ENCODE measurements at regions not wholly inside any gene's neighbourhood (a gene's known extent, or its start where the extent isn't known, plus 50 kb on each side); places are given as distances from the start of the nearest gene placed in this dataset.

DNA sequence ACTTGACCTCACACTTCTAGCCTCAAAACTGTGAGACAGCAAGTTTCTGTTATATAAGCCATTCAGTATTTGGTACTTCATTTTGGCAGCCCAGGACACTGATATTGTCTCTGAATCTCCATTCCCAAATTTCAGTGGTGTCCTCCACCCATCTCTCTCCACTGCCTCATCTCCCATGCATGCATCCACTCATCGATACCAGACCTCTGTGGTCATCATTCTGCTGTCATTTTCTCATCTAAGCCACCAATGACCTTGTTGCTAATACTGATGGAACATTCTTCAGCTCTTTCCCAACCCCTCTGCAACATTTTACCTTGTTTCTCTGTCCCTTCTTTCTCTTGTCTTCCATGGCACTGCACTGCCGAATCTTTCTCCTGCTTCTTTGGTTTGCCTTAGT, 221.8 kb downstream of the SNX18 start:
- DNase-seq = no peak

DNA sequence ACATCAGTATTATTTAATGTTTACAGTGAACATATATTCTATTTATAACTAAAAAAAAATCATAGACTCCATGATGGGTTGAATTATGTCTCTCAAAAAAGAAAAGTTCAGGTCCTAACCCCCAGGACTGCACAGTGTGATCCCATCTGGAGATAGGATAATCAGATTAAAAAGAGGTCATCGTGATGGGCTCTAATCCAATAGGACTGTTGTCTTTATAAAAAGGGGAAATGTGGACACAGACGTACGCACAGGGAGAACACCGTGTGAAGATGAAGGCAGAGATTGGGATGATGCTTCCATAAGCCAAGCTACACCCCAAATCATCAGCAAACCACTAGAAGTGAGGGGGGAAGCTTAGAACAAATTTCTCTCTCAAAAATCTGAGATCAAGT, 221.4 kb downstream of the SNX18 start:
- no peak for DNase-seq

DNA sequence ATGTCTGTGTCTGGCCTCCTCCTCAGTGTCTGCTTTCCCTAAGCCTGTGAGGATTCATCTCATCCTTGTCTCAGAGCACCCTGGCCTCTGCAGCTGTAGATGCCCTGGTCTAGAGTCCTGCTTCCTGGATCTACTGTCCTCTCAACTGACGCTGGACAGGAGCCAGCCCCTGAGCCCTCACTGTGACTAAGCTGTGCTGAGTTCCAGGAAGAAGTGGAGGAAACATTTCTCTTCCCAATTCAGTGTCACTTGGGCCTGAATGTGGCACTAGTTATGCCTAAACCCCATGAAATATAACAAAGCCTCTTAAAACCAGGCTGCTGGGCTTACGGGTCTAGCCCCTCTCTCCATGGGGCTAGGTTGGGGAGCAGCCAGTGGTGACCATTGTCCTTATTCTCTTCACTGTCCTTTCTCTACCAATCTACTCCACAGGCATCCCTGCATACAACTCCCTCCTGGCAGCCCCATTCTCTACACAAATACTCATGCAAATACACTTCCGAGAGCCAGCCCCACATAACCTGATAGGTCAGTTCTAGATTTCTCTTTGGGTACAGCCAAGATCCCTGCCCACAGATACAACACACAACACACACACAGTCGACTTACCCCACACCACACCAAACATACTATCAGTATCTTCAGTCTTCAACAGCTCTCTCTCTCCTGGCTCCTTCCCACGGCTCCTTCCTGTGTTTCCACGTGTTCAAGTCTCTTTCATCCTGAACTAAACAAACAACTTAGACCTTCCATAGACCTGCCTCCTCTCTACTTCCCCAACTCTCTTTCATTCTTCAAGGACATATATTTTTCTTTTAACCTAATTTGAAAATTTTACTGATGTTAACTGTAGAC, 220.8 kb downstream of the SNX18 start:
- no peak for DNase-seq

DNA sequence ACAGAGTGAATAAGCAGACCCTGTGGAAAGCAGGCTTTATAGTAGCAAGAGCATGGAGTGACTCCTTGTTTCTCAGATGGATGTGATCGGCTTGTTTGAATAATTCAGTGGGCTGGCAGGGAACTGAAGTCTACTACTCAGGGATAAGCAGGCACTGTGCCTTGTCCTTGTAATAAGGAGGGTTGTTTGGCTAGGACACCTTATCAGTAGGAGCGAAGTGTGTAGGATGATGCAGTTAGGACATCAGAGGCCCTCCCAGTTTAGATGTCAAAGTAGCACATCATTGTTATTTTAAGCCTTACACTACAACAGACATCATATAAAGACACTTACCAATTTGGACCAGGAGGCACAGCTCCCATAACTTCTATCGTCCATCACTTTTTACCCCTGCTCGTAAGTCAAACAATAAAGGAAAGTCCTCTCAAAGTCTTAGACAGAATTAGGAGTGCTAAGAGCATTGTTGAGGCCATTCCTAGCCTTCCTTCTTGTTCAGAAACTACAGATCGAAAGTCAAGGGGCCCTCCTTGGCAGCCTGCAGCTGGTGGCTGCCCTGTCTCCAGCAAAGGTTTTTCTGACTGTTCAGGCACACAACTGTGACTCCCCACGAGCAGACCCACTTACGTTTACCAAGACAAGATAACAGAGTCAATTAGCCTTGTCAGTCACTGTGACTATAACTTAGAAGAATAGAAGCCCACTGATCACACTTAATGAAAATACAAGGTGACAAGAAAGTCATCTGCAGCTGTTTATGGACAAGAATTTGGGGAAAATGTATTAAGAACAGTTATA, 218.6 kb downstream of the SNX18 start:
- DNase-seq = no peak

DNA sequence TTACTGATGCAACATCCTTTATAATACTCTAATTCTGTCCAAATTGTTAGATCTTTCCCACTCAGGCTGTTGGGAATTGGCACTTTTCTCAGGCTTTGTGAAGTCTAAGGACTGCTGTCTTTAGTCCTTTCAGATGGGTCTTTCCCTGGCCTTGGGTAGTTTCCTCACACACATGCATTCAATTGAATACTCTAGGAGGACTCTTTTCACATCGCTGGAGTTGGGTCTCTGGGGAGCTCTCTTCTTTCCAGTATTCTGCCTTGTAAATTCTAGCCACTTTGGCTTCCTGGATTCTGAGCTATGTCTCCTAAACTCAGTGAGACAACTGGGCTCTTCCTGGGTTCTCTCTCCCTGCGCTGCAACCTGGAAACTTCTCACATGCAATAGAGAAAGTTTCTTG, 215.5 kb downstream of the SNX18 start:
- DNase-seq = no peak

DNA sequence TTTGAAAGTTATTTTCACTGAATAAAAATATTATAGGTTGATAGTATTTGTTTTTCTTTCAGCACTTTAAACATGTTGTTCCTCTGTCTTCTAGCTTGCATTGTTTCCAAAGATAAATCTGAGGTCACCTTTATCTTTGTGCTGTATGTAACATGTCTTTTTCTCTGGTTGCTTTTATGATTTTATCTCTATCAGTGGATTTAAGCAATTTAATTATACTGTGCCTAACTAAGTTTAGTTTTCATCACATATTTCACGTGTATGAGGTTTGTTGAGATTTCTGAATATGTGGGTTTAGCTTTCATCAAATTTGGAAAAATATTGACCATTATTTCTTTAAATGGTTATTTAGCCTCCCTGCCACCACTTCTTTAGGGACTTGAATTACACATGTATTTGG, 214.5 kb downstream of the SNX18 start:
- no peak for DNase-seq

DNA sequence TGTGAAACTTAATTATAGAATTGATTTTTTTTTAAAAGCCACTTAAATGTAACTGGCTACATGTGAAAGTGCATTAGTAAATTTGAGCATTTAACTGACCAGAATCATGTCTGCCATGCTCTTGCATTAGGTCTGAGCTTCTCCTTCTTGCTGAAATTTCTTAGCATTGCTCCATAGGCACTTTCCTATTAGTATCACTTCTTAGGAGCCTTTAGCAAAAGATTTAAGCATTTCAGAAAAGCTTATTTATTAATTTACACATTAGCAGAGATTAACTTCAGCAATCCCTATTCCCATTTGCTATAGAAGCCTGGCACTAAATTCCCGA, 211.0 kb downstream of the SNX18 start:
- DNase-seq = no peak

DNA sequence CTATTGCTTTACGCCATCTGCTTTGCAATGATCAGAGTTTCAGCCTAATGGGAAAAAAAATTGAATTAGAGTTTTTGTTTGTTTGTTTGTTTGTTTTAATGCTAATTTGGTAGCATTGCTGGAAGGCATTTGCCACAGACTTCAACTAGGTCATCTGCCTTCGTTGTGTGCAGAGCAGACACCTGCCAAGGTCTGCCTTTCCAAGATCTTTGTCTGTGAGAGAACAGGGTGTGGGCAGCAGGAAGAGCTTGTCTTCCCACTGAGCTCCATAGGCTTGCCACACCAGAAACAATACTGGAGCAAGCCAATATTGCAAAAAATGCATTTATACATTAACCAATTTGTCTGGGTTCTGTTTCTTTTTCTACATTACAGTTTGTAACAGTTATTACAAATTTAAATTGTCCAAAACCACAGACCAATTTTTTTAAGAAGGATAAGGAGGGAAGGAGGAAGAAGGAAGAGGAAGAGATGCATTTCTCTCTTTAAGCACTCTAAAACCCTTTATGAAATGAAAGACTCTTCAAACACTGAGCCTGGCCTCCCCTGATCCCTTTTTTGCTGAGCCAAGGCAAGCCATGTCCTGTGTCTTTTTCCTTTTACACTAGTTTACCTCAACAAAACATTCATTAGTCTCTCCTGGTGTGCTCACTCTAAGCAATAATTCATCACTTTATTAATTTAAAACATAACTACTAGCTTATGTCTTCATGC, 210.5 kb downstream of the SNX18 start:
- no peak for DNase-seq

DNA sequence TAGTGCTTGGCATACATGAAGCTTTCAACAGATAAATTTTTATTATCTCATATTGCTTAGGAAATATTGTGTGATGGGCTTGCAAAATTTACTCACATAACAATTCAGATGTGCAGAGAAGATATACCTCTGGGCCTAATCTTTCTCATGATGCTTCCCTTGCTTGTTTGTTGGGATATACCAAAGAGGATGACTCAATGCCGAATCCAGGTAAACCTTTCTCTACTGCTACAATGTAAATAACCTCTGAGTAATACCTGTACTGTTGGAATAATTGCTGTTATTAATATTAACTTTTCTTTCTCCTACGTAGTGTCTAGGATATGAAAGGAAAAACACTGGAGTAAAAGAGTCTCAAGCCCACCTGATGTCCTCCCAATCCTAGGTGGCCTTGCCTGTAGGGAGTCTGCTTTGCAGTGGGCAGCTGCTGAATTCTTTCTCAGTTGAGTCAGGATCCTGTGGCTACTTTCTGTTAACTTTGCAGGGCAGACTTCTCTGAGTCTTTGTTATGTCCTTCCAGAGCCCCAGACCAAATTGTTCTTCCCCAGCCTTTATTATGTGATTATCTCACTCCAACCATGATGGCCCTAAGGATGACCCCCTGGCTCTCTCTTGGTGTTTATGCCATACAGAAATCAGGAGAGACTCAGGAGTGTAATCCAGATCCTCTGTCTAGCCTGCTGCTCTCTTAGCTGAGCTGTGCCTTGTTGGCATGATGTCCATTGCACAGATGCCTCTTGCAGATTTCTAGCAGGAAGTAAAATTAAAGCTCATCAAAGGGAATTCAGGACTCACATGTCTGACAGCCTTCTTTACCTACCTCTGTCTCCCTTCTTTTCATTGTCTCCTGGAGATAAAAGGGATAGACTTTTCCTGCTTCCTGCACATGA, 208.1 kb downstream of the SNX18 start:
- no peak for DNase-seq

DNA sequence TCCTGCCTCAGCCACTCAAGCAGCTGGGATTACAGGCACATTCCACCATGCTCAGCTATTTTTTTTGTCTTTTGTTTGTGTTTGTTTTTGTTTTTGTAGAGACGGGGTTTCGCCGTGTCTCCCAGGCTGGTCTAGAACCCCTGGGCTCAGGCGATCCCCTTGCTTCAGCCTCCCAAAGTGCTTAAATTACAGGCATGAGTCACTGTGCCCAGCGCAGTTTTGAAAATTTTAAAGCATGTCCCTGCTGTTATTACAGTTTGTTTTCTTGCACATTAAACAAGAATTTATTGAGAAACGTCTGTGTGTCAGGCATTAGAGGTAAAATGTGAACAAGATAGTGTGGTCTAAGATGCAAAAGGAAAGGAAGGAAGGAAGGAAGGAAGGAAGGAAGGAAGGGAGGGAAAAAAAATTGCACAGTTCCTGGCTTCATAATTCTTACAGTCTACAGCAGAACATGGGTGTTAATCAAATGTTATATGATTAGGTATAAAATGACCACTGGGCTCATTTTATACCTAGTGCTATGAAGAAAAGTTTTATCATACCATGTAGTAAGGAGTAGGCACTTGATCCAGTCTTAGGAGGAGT, 205.4 kb downstream of the SNX18 start:
- DNase-seq = no peak

DNA sequence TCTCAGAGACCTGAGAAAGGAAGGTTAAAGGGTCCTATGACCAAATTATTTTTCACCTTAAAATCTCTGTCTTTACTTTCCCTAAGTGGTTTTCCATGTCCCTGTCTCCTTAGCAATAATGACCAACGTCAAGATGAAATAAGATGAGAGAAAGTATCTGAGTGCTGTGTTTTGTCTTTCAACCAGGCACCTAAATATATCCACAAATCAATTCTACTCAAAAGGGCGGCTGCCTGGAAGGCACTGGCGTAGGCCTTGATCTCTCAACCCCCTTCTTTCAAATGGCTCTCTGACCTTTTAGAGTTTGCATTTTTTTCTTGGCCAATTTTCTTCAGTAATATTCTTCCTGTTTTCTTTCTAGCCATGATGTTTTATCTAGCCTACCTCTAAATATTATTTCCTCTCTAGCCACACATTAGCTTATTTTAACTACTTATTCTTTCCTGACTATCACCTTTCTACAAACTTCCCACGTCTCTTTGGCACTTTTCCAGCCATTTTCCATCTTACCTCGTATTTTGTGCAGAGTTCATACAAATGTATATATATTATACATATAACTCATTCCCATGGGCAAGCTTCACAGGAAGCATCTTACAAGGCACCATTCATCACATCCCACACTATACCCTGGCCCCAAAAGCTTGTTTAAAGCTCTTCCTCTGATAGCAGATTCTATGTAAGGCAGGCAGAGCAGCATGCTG, 204.5 kb downstream of the SNX18 start:
- no peak for DNase-seq

DNA sequence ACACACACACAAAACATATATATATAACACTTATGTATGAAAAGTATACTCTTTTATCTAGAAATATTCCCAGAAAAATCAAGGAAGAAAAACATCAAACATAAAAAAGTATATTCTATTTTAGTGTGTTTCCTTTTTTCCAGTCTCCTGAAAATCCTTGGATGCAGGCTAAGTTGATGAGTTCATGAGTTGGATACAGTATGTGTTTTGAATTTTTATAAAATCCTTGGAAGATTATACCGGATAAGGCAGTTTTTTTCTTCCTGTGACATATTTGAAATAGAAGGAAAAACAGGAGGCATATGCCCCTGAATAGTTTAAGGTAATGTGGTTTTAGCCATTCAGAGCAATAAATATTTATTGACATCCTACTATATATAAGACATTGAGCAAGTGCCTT, 203.6 kb downstream of the SNX18 start:
- no peak for DNase-seq

DNA sequence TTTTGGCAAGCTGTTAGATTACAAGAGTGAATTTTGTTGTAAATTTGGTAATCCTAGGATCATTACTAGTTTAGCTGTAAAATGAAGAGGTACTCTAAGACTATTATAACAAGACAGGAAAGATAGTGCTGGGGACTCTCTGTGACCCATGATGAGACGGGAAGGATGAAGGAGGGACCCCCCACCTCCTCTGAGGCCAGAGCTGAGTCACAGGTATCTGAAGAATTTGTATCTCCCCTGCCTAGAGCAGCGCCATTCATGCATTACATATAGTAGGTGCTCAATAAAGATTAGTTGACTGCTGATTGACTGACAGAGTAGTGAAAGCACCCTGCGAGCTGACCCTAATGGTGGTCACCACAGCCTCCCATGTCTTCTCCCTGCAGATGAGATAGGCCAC, 202.8 kb downstream of the SNX18 start:
- no peak for DNase-seq

DNA sequence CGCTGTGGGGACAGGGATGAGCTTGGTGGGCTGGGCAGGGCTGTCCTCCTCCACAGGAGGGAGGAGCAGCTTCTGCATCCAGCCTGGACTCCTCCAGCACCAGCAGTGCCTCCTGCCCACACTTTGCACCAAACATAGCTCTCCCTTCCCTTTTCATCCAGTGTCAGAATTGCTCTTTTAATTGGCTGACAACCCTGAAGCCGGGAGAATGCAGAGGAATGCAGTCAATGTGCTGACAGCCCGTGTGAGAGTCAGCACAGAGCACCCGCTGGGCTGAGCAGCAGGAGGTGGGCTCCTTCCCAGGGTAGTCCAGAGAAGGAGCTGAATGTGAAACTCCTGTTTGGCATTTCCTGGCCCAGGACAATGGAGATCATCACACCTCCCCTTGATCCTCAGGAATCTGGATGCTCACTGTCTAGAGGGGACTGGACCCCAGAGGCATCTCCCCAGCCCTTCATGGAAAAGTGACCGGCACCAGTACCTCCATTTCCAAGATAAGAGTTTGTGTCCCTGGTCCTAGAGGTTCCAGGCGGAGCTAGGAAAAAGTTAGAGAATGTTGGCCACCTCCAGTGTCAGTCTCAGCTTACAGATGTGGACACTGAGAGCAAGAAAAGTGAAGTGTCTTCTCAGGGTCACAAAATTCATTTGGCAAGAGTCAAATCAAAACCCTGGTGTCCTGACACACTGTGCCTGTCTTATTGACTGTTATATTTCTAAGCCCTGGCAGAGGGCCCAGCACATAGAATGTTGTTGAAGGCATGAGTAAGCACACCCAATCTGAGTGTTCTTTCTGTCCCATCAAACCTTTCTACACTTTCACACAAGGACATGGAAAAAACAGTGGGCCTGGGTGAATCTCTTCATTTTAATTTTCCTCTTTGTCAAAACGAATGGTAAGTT, 202.1 kb downstream of the SNX18 start:
- DNase-seq = no peak

DNA sequence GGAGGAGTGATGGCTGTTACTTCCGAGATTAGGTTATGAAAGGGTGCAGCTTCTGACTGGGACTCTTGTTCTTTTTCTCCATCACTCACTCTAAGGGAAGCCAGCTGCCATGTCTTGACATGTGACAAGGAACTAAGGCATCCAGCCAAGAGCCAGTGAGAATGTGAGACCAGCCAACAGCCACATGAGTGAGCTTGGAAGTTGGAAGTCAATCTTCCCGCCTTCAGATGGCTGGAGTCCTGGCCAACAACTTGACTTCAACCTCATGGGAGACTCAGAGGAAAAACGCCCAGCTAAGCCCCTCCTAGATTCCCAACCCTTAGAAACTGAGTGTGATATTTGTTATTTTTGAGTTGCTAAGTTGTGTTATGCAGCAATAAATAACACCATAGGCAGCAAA, 201.1 kb downstream of the SNX18 start:
- no peak for DNase-seq

DNA sequence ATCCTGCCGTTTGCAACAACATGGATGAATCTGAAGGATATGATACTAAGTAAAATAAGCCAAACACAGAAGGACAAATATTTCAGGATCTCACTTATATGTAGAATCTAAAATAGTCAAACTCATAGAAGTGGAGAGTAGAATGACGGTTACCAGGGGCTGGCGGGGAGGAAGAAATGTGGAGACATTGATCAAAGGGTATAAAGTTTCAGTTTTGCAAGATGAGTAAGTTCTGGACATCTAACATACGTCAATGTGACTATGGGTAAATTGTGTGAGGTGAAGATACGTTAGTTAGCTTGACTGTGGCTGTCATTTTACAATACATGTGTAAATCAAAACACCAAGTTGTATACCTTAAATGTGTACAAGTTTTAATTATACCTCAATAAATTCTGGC, 200.3 kb downstream of the SNX18 start:
- DNase-seq = no peak

DNA sequence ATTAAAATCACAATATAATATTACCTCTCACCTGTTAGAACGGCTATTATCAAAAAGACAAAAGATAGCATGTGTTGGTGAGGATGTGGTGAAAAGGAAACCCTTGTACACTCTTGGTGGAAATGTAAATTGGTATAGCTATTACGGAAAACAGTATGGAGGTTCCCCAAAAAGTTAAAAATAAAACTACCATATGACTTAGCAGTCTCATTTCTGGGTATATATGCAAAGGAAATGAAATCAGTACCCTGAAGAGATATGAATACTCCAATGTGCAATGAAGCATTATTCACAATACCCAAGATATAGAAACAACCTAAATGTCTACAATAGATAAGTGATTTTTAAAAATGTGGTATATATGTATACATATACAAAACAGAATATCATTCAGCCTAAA, 199.9 kb downstream of the SNX18 start:
- no peak for DNase-seq

DNA sequence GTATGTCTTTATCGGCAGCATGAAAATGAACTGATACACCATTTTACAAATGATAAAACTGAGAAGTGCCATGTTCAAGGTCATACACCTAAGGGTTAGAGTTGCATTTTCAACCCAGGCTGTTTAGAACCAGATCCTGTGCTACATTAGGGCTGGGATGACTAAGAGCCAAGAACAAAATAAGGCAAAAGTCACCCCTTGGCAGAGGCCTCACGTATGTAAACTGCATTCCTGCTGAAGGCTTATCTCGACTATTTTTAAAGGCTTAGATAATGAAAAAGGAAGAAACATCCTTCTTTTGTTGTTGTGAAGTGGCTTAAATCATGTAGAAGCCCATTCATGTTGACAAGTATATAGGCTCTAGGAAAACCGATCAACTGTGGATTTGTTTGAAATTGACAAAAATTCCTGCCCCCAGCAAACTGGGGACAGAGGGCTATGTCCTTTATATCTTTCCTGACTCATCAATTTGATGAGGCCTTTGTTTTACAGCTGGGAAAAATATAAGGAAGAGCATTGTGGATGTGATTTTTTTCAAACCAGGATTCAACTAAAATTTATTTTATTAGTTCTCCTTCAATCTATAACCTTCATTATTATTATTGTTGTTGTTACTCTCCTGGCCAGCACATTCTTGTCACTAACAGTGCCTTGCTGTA, 196.5 kb downstream of the SNX18 start:
- no peak for DNase-seq

DNA sequence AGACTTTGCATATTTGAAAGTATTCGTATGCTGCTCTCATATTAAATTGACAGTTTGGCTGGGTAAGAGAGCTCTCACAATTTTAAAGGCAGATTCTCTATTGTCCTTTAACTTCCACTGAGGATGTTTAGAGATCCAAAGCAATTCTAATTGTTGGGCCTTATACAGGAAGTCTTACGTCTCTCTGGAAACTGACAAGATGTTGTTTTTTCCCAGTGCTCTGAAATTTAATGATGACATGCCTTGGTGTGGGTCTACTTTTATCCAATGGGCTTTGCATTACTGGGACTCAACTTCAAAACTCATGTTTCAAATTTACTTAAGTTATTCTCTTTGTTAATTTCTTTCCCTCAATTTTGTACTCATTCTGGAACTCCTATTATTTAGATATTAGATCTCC, 191.5 kb downstream of the SNX18 start:
- no peak for DNase-seq

DNA sequence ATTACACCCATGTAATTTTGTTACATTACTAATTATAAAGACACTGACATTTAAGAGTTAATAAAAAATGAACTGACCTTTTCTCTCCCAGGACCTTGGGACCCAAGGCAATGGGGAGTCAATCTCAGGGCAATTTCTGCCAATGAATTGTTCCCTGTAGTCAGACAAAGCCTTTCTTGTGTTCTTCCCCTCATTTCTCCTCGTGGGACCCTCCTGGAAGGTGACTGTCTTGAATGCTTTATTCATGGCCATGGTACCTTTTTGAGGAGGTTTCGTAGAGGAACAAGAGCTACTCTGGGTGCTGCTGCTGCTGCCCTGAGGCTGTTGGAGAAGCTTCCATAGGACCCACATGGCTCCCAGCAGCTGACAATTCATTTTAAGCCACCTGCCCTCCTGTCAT, 190.3 kb downstream of the SNX18 start:
- DNase-seq = no peak
